H9 (cell line): ENCODE measurements at regions not wholly inside any gene's neighbourhood (a gene's known extent, or its start where the extent isn't known, plus 50 kb on each side); places are given as distances from the start of the nearest gene placed in this dataset.

Experiments
- DNase-seq: peaks from one replicate; pipeline ENCODE4 v3.0.0-alpha.2; 2017
- H2AFZ ChIP-seq: one replicate; pipeline ENCODE4 v1.6.1; 2013; ENCODE audit warnings: mild to moderate bottlenecking, low read length, control low read depth, moderate library complexity
- H2AK5ac ChIP-seq: 2 replicates; pipeline ENCODE4 v1.6.1; 2013; ENCODE audit warnings: low read length, control low read depth, mixed read lengths; ENCODE audit not compliant: insufficient read length
- H2BK120ac ChIP-seq: one replicate; pipeline ENCODE4 v1.6.1; 2013; ENCODE audit warnings: low read depth, mild to moderate bottlenecking, low read length, control low read depth, inconsistent platforms; ENCODE audit not compliant: poor library complexity, severe bottlenecking
- H2BK12ac ChIP-seq: 2 replicates; pipeline ENCODE4 v1.6.1; 2013; ENCODE audit warnings: low read length, control low read depth, mixed read lengths, low read depth; ENCODE audit not compliant: insufficient read length
- H2BK15ac ChIP-seq: 2 replicates; pipeline ENCODE4 v1.6.1; 2013; ENCODE audit warnings: low read depth, low read length, control low read depth
- H2BK20ac ChIP-seq: one replicate; pipeline ENCODE4 v1.6.1; 2013; ENCODE audit warnings: low read depth, mild to moderate bottlenecking, low read length, control low read depth, inconsistent platforms; ENCODE audit not compliant: poor library complexity, severe bottlenecking
- H2BK5ac ChIP-seq: 2 replicates; pipeline ENCODE4 v1.6.1; 2013; ENCODE audit warnings: low read length, control low read depth, mixed read lengths; ENCODE audit not compliant: insufficient read length
- H3K14ac ChIP-seq: 2 replicates; pipeline ENCODE4 v1.6.1; 2013; ENCODE audit warnings: low read length, control low read depth; ENCODE audit not compliant: insufficient read depth
- H3K18ac ChIP-seq: 2 replicates; pipeline ENCODE4 v1.6.1; 2013; ENCODE audit warnings: low read depth, mild to moderate bottlenecking, mixed read lengths, low read length, control low read depth; ENCODE audit not compliant: insufficient read length
- H3K23ac ChIP-seq: 2 replicates; pipeline ENCODE4 v1.6.1; 2013; ENCODE audit warnings: low read length, control low read depth, mixed read lengths, low read depth; ENCODE audit not compliant: insufficient read length
- H3K23me2 ChIP-seq: 2 replicates; pipeline ENCODE4 v1.6.1; 2013; ENCODE audit warnings: low read depth, mild to moderate bottlenecking, mixed read lengths, low read length, control low read depth; ENCODE audit not compliant: insufficient read length, poor library complexity, severe bottlenecking
- H3K27ac ChIP-seq: 2 replicates; pipeline ENCODE4 v1.5.1; 2013; ENCODE audit warnings: low read length, control low read depth, mixed read lengths, low read depth; ENCODE audit not compliant: insufficient read length
- H3K27me3 ChIP-seq: 2 replicates; pipeline ENCODE4 v1.6.1; 2013; ENCODE audit warnings: low read length, control low read depth, inconsistent platforms; ENCODE audit not compliant: insufficient read depth
- H3K4ac ChIP-seq: 2 replicates; pipeline ENCODE4 v1.6.1; 2013; ENCODE audit warnings: low read depth, mild to moderate bottlenecking, control low read depth, inconsistent platforms, low read length, moderate library complexity
- H3K4me1 ChIP-seq: 2 replicates; pipeline ENCODE4 v1.6.1; 2013; ENCODE audit warnings: low read length, control low read depth, inconsistent platforms; ENCODE audit not compliant: insufficient read depth
- H3K4me2 ChIP-seq: 2 replicates; pipeline ENCODE4 v1.6.1; 2013; ENCODE audit warnings: low read length, control low read depth, mixed read lengths; ENCODE audit not compliant: insufficient read length, insufficient read depth
- H3K56ac ChIP-seq: 2 replicates; pipeline ENCODE4 v1.6.1; 2013; ENCODE audit warnings: low read depth, mild to moderate bottlenecking, mixed read lengths, low read length, control low read depth; ENCODE audit not compliant: insufficient read length
- H3K79me1 ChIP-seq: 2 replicates; pipeline ENCODE4 v1.6.1; 2013; ENCODE audit warnings: low read depth, mild to moderate bottlenecking, moderate library complexity, low read length, control low read depth, inconsistent platforms; ENCODE audit not compliant: insufficient read depth, poor library complexity, severe bottlenecking
- H3K79me2 ChIP-seq: 2 replicates; pipeline ENCODE4 v1.6.1; 2013; ENCODE audit warnings: low read length, control low read depth, inconsistent platforms; ENCODE audit not compliant: insufficient read depth
- H3K9ac ChIP-seq: 2 replicates; pipeline ENCODE4 v1.6.1; 2013; ENCODE audit warnings: low read length, control low read depth, mixed read lengths; ENCODE audit not compliant: insufficient read length; ENCODE audit errors: extremely low read depth
- H3K9me3 ChIP-seq: one replicate; pipeline ENCODE4 v1.6.1; 2013; ENCODE audit warnings: low read depth, low read length, inconsistent platforms; ENCODE audit not compliant: control insufficient read depth
- H3T11ph ChIP-seq: one replicate; pipeline ENCODE4 v1.6.1; 2013; ENCODE audit warnings: mild to moderate bottlenecking, low read length, control low read depth, inconsistent platforms
- H4K20me1 ChIP-seq: one replicate; pipeline ENCODE4 v1.6.1; 2013; ENCODE audit not compliant: control insufficient read depth, insufficient read length, insufficient read depth
- H4K5ac ChIP-seq: 2 replicates; pipeline ENCODE4 v1.6.1; 2013; ENCODE audit warnings: low read depth, mild to moderate bottlenecking, mixed read lengths, low read length, control low read depth; ENCODE audit not compliant: insufficient read length
- H4K8ac ChIP-seq: replicated peaks from 2 replicates; pipeline ENCODE4 v1.6.1; 2013; ENCODE audit warnings: low read length, control low read depth, mixed read lengths, low read depth; ENCODE audit not compliant: insufficient read length
- H4K91ac ChIP-seq: 2 replicates; pipeline ENCODE4 v1.6.1; 2013; ENCODE audit warnings: low read depth, mild to moderate bottlenecking, moderate library complexity, mixed read lengths, low read length, control low read depth; ENCODE audit not compliant: insufficient read length
- H3K27ac Mint-ChIP-seq, 3 experiments: 2 replicates in 2 of 3; 3 replicates in 1 of 3; pipeline ENCODE4 v1.8.0; 2020 to 2021; ENCODE audit warnings: mixed read lengths in 3 of 3, mild to moderate bottlenecking in 1 of 3, moderate library complexity in 1 of 3
- H3K27me3 Mint-ChIP-seq: 2 replicates; pipeline ENCODE4 v1.8.0; 2021; ENCODE audit warnings: low read depth, mild to moderate bottlenecking, moderate library complexity, mixed read lengths
- H3K36me3 Mint-ChIP-seq, 3 experiments: 2 replicates in 2 of 3; 3 replicates in 1 of 3; pipeline ENCODE4 v1.8.0; 2020 to 2021; ENCODE audit warnings: low read depth in 3 of 3, mixed read lengths in 3 of 3; ENCODE audit not compliant: insufficient read depth in 1 of 3
- H3K4me1 Mint-ChIP-seq, 2 experiments: 2 replicates each; pipeline ENCODE4 v1.8.0; 2020; ENCODE audit warnings: mixed read lengths in 2 of 2
- H3K4me3 Mint-ChIP-seq, 2 experiments: 2 replicates in 1 of 2; 3 replicates in 1 of 2; pipeline ENCODE4 v1.8.0; 2020 to 2021; ENCODE audit warnings: mild to moderate bottlenecking in 2 of 2, mixed read lengths in 2 of 2, moderate library complexity in 1 of 2
- H3K9me3 Mint-ChIP-seq, 2 experiments: 2 replicates in 1 of 2; 3 replicates in 1 of 2; pipeline ENCODE4 v1.8.0; 2020; ENCODE audit warnings: mild to moderate bottlenecking in 2 of 2, mixed read lengths in 2 of 2, moderate library complexity in 1 of 2
- CTCF ChIP-seq: fragments of 200-600 bp; sonication (generic); conservative IDR thresholded peaks from 3 replicates; pipeline ENCODE4 v1.8.0; 2021; ENCODE audit warnings: antibody characterized with exemption, mild to moderate bottlenecking
- WGBS: extraction: QIAGEN DNeasy Blood & Tissue Kit; methylation state at CpG from one replicate; pipeline ENCODE4 v1.1.7; 2013; ENCODE audit warnings: missing lambda C conversion rate, low lambda C conversion rate, mixed read lengths; ENCODE audit not compliant: insufficient read length; ENCODE audit errors: extremely low coverage; 5-methylcytosine and 5-hydroxymethylcytosine counted together

GRCh38 chr3:182005701-182006100 is 294.0 kb downstream of the SOX2 start:
- H3T11ph ChIP-seq, result no peak overlapping the region
- Mint-ChIP-seq H3K27me3 (no peaks in the 10 kb centered on the region; the same call in 1 of the 2 replicates), H3K36me3 (0 out of 7 replicates have a peak, but pooled peaks cover 0 to 2% (median 0%) of the 10 kb centered on the region in 3 experiments), H3K27ac (no peak overlapping the region), H3K9me3 (no peaks in the 10 kb centered on the region; a peak in 1 of 5 replicates), H3K4me3 (no peak overlapping the region), H3K4me1 (peaks cover 17 to 21% of the 10 kb centered on the region in 2 experiments)
- no peak overlapping the region for H2BK12ac ChIP-seq
- no peaks in the 10 kb centered on the region for H3K27me3 ChIP-seq
- no peaks in the 10 kb centered on the region for H3K79me2 ChIP-seq
- no peak overlapping the region for H2BK120ac ChIP-seq
- no peak overlapping the region for H3K9ac ChIP-seq
- no peak overlapping the region for H2AK5ac ChIP-seq
- no peaks in the 10 kb centered on the region for H3K4me1 ChIP-seq
- no peak overlapping the region for H4K5ac ChIP-seq
- H3K27ac ChIP-seq, result no peak overlapping the region
- H3K18ac ChIP-seq, result no peak overlapping the region
- H2BK5ac ChIP-seq, result no peak overlapping the region
- H3K23ac ChIP-seq, result no peak overlapping the region
- DNase-seq, result no peak
- no peak overlapping the region for H3K56ac ChIP-seq
- H3K4me2 ChIP-seq, result no peak overlapping the region
- no peak overlapping the region for H4K8ac ChIP-seq
- H4K91ac ChIP-seq, result no peak overlapping the region
- H3K23me2 ChIP-seq, result no peaks in the 10 kb centered on the region
- no peaks in the 10 kb centered on the region for H3K79me1 ChIP-seq
- WGBS, result no CpG with 5 or more reads among the region's 5 CpGs
- H2AFZ ChIP-seq, result no peak overlapping the region
- H3K4ac ChIP-seq, result no peak overlapping the region
- no peak for TF ChIP-seq CTCF
- no peaks in the 10 kb centered on the region for H4K20me1 ChIP-seq
- no peak overlapping the region for H2BK15ac ChIP-seq
- H2BK20ac ChIP-seq, result no peak overlapping the region
- no peaks in the 10 kb centered on the region for H3K9me3 ChIP-seq
- H3K14ac ChIP-seq, result no peak overlapping the region
